Nephron (organoid): ENCODE measurements at regions not wholly inside any gene's neighbourhood (a gene's known extent, or its start where the extent isn't known, plus 50 kb on each side); places are given as distances from the start of the nearest gene placed in this dataset.
"Not testable (repeated sequence)": the region's sequence is repeated elsewhere in the genome, so short reads cannot be mapped to it uniquely, and the experiment has no call there.

Experiments used
- H3K27ac Mint-ChIP-seq, 3 experiments: 2 replicates each; pipeline ENCODE4 v1.8.0; 2020; ENCODE audit warnings: mixed read lengths in 3 of 3, mild to moderate bottlenecking in 2 of 3, moderate library complexity in 1 of 3
- H3K27me3 Mint-ChIP-seq: 2 replicates; pipeline ENCODE4 v1.8.0; 2021; ENCODE audit warnings: low read depth, mild to moderate bottlenecking, moderate library complexity, mixed read lengths
- H3K36me3 Mint-ChIP-seq: 2 replicates; pipeline ENCODE4 v1.8.0; 2020; ENCODE audit warnings: low read depth, mixed read lengths
- H3K4me1 Mint-ChIP-seq: 2 replicates; pipeline ENCODE4 v1.8.0; 2020; ENCODE audit warnings: mixed read lengths
- H3K4me3 Mint-ChIP-seq, 3 experiments: 2 replicates each; pipeline ENCODE4 v1.8.0; 2020; ENCODE audit warnings: mild to moderate bottlenecking in 3 of 3, mixed read lengths in 3 of 3, moderate library complexity in 2 of 3
- H3K9me3 Mint-ChIP-seq: 2 replicates; pipeline ENCODE4 v1.8.0; 2020; ENCODE audit warnings: mixed read lengths
- CTCF ChIP-seq, 3 experiments: fragments of 200-600 bp; sonication (generic); IDR thresholded peaks; one replicate each; pipeline ENCODE4 v1.5.0; 2021; ENCODE audit warnings: antibody characterized with exemption in 3 of 3; ENCODE audit not compliant: unreplicated experiment in 3 of 3

- H3K4me3 Mint-ChIP-seq = no peak overlapping the region
- H3K9me3 Mint-ChIP-seq = no peaks in the 10 kb centered on the region
- no peaks in the 10 kb centered on the region for H3K36me3 Mint-ChIP-seq
- peaks cover 14% of the 10 kb centered on the region for H3K4me1 Mint-ChIP-seq
- TF ChIP-seq CTCF (IDR thresholded peaks at IDR 0.05; ENCODE audit: unreplicated experiment in 3 of 3) = no peak
- H3K27ac Mint-ChIP-seq = peak overlapping the region in 1 of 3 experiments; percentile 9
- H3K27me3 Mint-ChIP-seq = peaks cover 4% of the 10 kb centered on the region
Observed at GRCh38 chr2:67777836-67778429, 284.9 kb downstream of the C1D start.

GRCh38 chr2:67780841-67781240 lies 282.0 kb downstream of the C1D start:
- H3K4me3 Mint-ChIP-seq = not testable (repeated sequence)
- H3K27ac Mint-ChIP-seq = peak overlapping the region in 1 of 3 experiments; percentile 36

GRCh38 chr2:67782443-67782842 lies 280.4 kb downstream of the C1D start:
- no peak for TF ChIP-seq CTCF (IDR thresholded peaks at IDR 0.05; ENCODE audit: unreplicated experiment in 3 of 3)
- H3K4me3 Mint-ChIP-seq = no peak overlapping the region
- peaks cover 13% of the 10 kb centered on the region for H3K4me1 Mint-ChIP-seq
- no peaks in the 10 kb centered on the region for H3K36me3 Mint-ChIP-seq
- H3K9me3 Mint-ChIP-seq = no peaks in the 10 kb centered on the region
- H3K27ac Mint-ChIP-seq = peak overlapping the region; percentile 83 to 84 (median 83)
- peaks cover 4% of the 10 kb centered on the region for H3K27me3 Mint-ChIP-seq

More at GRCh38 chr2:67780841-67781240, 282.0 kb downstream of the C1D start:
- peaks cover 13% of the 10 kb centered on the region for H3K4me1 Mint-ChIP-seq
- not testable (repeated sequence) for H3K36me3 Mint-ChIP-seq, H3K27me3 Mint-ChIP-seq, H3K9me3 Mint-ChIP-seq

- Mint-ChIP-seq H3K4me1 (peaks cover 13% of the 10 kb centered on the region), H3K9me3 (no peaks in the 10 kb centered on the region), H3K27ac (peak overlapping the region; percentile 83 to 84 (median 83)), H3K4me3 (no peak overlapping the region), H3K27me3 (peaks cover 4% of the 10 kb centered on the region), H3K36me3 (no peaks in the 10 kb centered on the region)
- no peak for TF ChIP-seq CTCF (IDR thresholded peaks at IDR 0.05; ENCODE audit: unreplicated experiment in 3 of 3)
Observed at GRCh38 chr2:67783026-67783425, 279.8 kb downstream of the C1D start.

GRCh38 chr2:67790622-67791021 lies 272.2 kb downstream of the C1D start:
- no peaks in the 10 kb centered on the region for H3K9me3 Mint-ChIP-seq
- H3K36me3 Mint-ChIP-seq = no peaks in the 10 kb centered on the region
- peaks cover 21% of the 10 kb centered on the region for H3K4me1 Mint-ChIP-seq
- peak overlapping the region in 1 of 3 experiments; percentile 2 for H3K27ac Mint-ChIP-seq
- no peaks in the 10 kb centered on the region for H3K27me3 Mint-ChIP-seq
- H3K4me3 Mint-ChIP-seq = no peak overlapping the region
- TF ChIP-seq CTCF (IDR thresholded peaks at IDR 0.05; ENCODE audit: unreplicated experiment in 3 of 3) = no peak

GRCh38 chr2:67792191-67792590 lies 270.6 kb downstream of the C1D start:
- H3K9me3 Mint-ChIP-seq = no peaks in the 10 kb centered on the region
- no peak overlapping the region for H3K4me3 Mint-ChIP-seq
- TF ChIP-seq CTCF (IDR thresholded peaks at IDR 0.05; ENCODE audit: unreplicated experiment in 3 of 3) = no peak
- H3K36me3 Mint-ChIP-seq = no peaks in the 10 kb centered on the region
- no peaks in the 10 kb centered on the region for H3K27me3 Mint-ChIP-seq
- H3K27ac Mint-ChIP-seq = no peak overlapping the region
- H3K4me1 Mint-ChIP-seq = peaks cover 23% of the 10 kb centered on the region
